ENCODE measurements at regions not wholly inside any gene's neighbourhood (a gene's known extent, or its start where the extent isn't known, plus 50 kb on each side); places are given as distances from the start of the nearest gene placed in this dataset.

GRCh38 chr2:144967961-144968360 lies 448.0 kb upstream of the ZEB2 start:
- no peak overlapping the region for H3K9ac ChIP-seq (ENCODE audit: low read length)
- H3K9me3 ChIP-seq (ENCODE audit: control extremely low read depth in 1 of 3, control insufficient read depth in 2 of 3, insufficient read depth in 1 of 3, low read length in 2 of 3): peaks cover 0 to 18% (median 12%) of the 10 kb centered on the region in 3 donors
- H3K27ac Mint-ChIP-seq: no peak overlapping the region
- no peak overlapping the region for H3K27ac ChIP-seq (ENCODE audit: low read length in 2 of 2)
- peaks cover 18% of the 10 kb centered on the region for H3K9me3 Mint-ChIP-seq (ENCODE audit: insufficient read depth)
- H3K4me3 Mint-ChIP-seq: no peak overlapping the region
- H3K79me2 ChIP-seq (ENCODE audit: control insufficient read depth, insufficient read depth, low read length): no peaks in the 10 kb centered on the region
- POLR2A ChIA-PET: no interaction called here
- TF ChIP-seq CTCF (IDR thresholded peaks at IDR 0.05) (no peak), EZH2 (IDR thresholded peaks at IDR 0.05; ENCODE audit: borderline replicate concordance, insufficient read depth, low read depth, low read length, poor library complexity, severe bottlenecking) (no peak)
- DNase-seq (no peak), ATAC-seq (ENCODE audit: low read depth) (no peak)
- no peaks in the 10 kb centered on the region for H3K4me1 Mint-ChIP-seq
- H3K4me1 ChIP-seq (ENCODE audit: control insufficient read depth in 2 of 2, insufficient read depth in 2 of 2, low read length in 2 of 2): no peaks in the 10 kb centered on the region
- H3K27me3 ChIP-seq (replicated peaks in 1 of 4; ENCODE audit: control extremely low read depth in 1 of 4, control insufficient read depth in 3 of 4, insufficient read depth in 4 of 4, low read length in 3 of 4): no peaks in the 10 kb centered on the region
- H2AFZ ChIP-seq (ENCODE audit: insufficient read depth, low read depth, low read length, poor library complexity, severe bottlenecking): no peak overlapping the region
- no CpG with 5 or more reads among the region's 2 CpGs for WGBS (ENCODE audit: insufficient coverage)
- H3K4me3 ChIP-seq (ENCODE audit: control extremely low read depth in 1 of 5, extremely low read depth in 1 of 5, insufficient read depth in 1 of 5, low read depth in 2 of 5, low read length in 4 of 5): no peak overlapping the region
- CTCF ChIA-PET: no interaction called here
- H4K20me1 ChIP-seq (ENCODE audit: control insufficient read depth, insufficient read depth, low read length, poor library complexity, severe bottlenecking): no peaks in the 10 kb centered on the region
- no peaks in the 10 kb centered on the region for H3K27me3 Mint-ChIP-seq
- intact Hi-C loops (cut with micrococcal nuclease): no loop called here
- no peaks in the 10 kb centered on the region for H3K36me3 ChIP-seq (replicated peaks in 1 of 2; ENCODE audit: control extremely low read depth in 1 of 2, control insufficient read depth in 1 of 2, extremely low read depth in 1 of 2, insufficient read depth in 2 of 2, low read length in 1 of 2)
- H3K4me2 ChIP-seq (replicated peaks; ENCODE audit: low read depth, low read length, poor library complexity, severe bottlenecking): no peak overlapping the region

GRCh38 chr2:144965172-144965571 lies 445.3 kb upstream of the ZEB2 start:
- Histone ChIP-seq H3K4me2 (replicated peaks; ENCODE audit: low read depth, low read length, poor library complexity, severe bottlenecking) (no peak overlapping the region), H3K9me3 (ENCODE audit: control extremely low read depth in 1 of 3, control insufficient read depth in 2 of 3, insufficient read depth in 1 of 3, low read length in 2 of 3) (peaks cover 0 to 18% (median 12%) of the 10 kb centered on the region in 3 donors), H3K4me1 (ENCODE audit: control insufficient read depth in 2 of 2, insufficient read depth in 2 of 2, low read length in 2 of 2) (no peaks in the 10 kb centered on the region), H3K36me3 (replicated peaks in 1 of 2; ENCODE audit: control extremely low read depth in 1 of 2, control insufficient read depth in 1 of 2, extremely low read depth in 1 of 2, insufficient read depth in 2 of 2, low read length in 1 of 2) (no peaks in the 10 kb centered on the region), H3K9ac (ENCODE audit: low read length) (no peak overlapping the region), H3K4me3 (ENCODE audit: control extremely low read depth in 1 of 5, extremely low read depth in 1 of 5, insufficient read depth in 1 of 5, low read depth in 2 of 5, low read length in 4 of 5) (no peak overlapping the region), H3K27ac (ENCODE audit: low read length in 2 of 2) (no peak overlapping the region), H2AFZ (ENCODE audit: insufficient read depth, low read depth, low read length, poor library complexity, severe bottlenecking) (no peak overlapping the region), H3K27me3 (replicated peaks in 1 of 4; ENCODE audit: control extremely low read depth in 1 of 4, control insufficient read depth in 3 of 4, insufficient read depth in 4 of 4, low read length in 3 of 4) (no peaks in the 10 kb centered on the region), H3K79me2 (ENCODE audit: control insufficient read depth, insufficient read depth, low read length) (no peaks in the 10 kb centered on the region), H4K20me1 (ENCODE audit: control insufficient read depth, insufficient read depth, low read length, poor library complexity, severe bottlenecking) (no peaks in the 10 kb centered on the region)
- Mint-ChIP-seq H3K27ac (no peak overlapping the region), H3K9me3 (ENCODE audit: insufficient read depth) (peaks cover 13% of the 10 kb centered on the region), H3K4me3 (no peak overlapping the region), H3K27me3 (no peaks in the 10 kb centered on the region), H3K4me1 (no peaks in the 10 kb centered on the region)
- WGBS (ENCODE audit: insufficient coverage): 96% methylated on average over 4 of the region's 4 CpGs
- ChIA-PET POLR2A (no interaction called here), CTCF (no interaction called here)
- no peak for ATAC-seq (ENCODE audit: low read depth)
- no peak for DNase-seq
- TF ChIP-seq CTCF (IDR thresholded peaks at IDR 0.05): no peak
- no peak for TF ChIP-seq EZH2 (IDR thresholded peaks at IDR 0.05; ENCODE audit: borderline replicate concordance, insufficient read depth, low read depth, low read length, poor library complexity, severe bottlenecking)
- intact Hi-C loops (cut with micrococcal nuclease): no loop called here
